GM12873 (cell line): ENCODE measurements at regions not wholly inside any gene's neighbourhood (a gene's known extent, or its start where the extent isn't known, plus 50 kb on each side); places are given as distances from the start of the nearest gene placed in this dataset.

Experiments used
- TF ChIP-seq, protein P1 (sequence below): IDR thresholded peaks from 2 replicates; pipeline ENCODE4 v1.5.1; 2012; ENCODE audit warnings: low read depth, mild to moderate bottlenecking, moderate library complexity, low read length, control low read depth; ENCODE audit not compliant: insufficient read depth; ENCODE audit errors: missing control alignments

DNA sequence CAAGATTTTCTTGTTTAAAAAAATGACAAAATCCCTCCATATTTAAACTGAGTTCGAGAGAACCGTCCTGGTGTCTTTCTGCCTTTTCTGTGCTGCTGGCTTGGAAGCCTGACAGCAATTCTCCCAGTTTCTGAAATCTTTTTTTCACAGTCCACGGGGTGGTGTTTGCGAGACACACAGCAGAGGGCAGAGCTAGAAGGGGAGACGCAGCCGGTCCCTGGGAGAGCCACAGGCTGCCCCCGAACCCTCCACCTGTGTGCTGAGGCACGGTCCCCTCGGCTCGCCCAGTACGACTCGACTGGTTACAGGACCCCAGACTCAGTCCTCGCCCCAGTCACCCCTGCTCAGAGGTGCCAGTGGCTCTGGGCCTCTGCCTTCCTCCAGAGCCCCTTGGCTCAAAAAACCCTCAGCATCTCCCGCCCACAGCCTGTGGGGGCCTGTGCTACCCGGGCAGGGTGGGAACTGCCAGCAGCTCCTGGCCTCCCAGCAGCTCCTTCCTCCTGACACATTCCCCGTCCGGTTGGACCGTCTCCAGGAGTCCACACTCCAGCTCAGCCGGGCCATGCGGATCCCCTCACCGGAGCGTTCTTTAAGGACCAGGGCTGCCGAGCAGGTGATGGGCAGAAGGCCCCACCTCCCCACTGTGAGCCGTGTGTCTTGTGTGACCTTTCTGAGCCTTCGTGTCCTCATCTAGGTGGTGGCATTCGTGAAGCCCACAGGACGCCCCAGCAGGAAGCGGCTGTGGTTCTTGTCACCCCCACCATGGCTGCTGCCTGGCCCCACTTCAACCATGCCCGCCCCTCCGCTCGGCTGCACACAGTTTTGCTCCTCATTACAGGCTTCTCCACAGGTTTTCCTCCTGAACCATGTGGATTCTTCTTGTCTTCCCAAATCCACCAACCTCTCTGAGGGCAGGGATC is 52.3 kb upstream of the EN2 start:
- TF ChIP-seq, protein P1, sequence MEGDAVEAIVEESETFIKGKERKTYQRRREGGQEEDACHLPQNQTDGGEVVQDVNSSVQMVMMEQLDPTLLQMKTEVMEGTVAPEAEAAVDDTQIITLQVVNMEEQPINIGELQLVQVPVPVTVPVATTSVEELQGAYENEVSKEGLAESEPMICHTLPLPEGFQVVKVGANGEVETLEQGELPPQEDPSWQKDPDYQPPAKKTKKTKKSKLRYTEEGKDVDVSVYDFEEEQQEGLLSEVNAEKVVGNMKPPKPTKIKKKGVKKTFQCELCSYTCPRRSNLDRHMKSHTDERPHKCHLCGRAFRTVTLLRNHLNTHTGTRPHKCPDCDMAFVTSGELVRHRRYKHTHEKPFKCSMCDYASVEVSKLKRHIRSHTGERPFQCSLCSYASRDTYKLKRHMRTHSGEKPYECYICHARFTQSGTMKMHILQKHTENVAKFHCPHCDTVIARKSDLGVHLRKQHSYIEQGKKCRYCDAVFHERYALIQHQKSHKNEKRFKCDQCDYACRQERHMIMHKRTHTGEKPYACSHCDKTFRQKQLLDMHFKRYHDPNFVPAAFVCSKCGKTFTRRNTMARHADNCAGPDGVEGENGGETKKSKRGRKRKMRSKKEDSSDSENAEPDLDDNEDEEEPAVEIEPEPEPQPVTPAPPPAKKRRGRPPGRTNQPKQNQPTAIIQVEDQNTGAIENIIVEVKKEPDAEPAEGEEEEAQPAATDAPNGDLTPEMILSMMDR = no peak

DNA sequence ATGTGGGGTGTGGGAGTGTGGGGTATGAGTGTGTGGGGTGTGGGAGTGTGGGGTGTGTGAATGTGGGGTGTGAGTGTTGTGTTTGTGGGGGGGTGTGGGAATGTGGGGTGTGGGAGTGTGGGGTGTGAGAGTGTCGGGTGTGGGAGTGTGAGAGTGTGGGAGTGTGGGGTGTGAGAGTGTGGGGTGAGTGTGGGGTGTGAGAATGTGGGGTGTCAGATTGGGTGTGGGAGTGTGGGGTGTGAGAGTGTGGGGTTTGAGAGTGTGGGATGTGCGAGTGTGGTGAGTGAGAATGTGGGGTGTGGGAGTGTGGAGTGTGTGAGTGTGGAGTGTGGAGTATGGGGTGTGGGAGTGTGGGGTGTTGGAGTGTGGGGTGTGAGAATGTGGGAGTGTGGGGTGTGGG is 50.1 kb upstream of the EN2 start:
- TF ChIP-seq, protein P1 = no peak
